Chondrocyte (in vitro differentiated cells): ENCODE measurements at regions not wholly inside any gene's neighbourhood (a gene's known extent, or its start where the extent isn't known, plus 50 kb on each side); places are given as distances from the start of the nearest gene placed in this dataset.
A peak's percentile ranks its signal among the peaks of the same experiment; 100 is the strongest.
"Not testable (repeated sequence)": the region's sequence is repeated elsewhere in the genome, so short reads cannot be mapped to it uniquely, and the experiment has no call there.

Experiments used
- DNase-seq: peaks from one replicate; pipeline ENCODE4 v3.0.0; 2021; ENCODE audit warnings: mixed read lengths, low spot score
- H3K27ac Mint-ChIP-seq: one replicate; pipeline ENCODE4 v1.8.0; 2021; ENCODE audit warnings: mild to moderate bottlenecking, moderate library complexity, mixed read lengths; ENCODE audit not compliant: unreplicated experiment
- H3K27me3 Mint-ChIP-seq: 2 replicates; pipeline ENCODE4 v1.8.0; 2021; ENCODE audit warnings: low read depth, mixed read lengths
- H3K36me3 Mint-ChIP-seq: 2 replicates; pipeline ENCODE4 v1.8.0; 2021; ENCODE audit warnings: low read depth, mixed read lengths
- H3K4me1 Mint-ChIP-seq: 2 replicates; pipeline ENCODE4 v1.8.0; 2021; ENCODE audit warnings: low read depth, mild to moderate bottlenecking, mixed read lengths
- H3K4me3 Mint-ChIP-seq: one replicate; pipeline ENCODE4 v1.8.0; 2021; ENCODE audit warnings: mild to moderate bottlenecking, moderate library complexity, mixed read lengths; ENCODE audit not compliant: unreplicated experiment
- H3K9me3 Mint-ChIP-seq: 2 replicates; pipeline ENCODE4 v1.8.0; 2021; ENCODE audit warnings: low read depth, mixed read lengths
- CTCF ChIP-seq: fragments of 200-600 bp; sonication (generic); IDR thresholded peaks from 2 replicates; pipeline ENCODE4 v1.5.0; 2021; ENCODE audit warnings: antibody characterized with exemption, mild to moderate bottlenecking, moderate library complexity

- DNase-seq: no peak
- Mint-ChIP-seq H3K9me3 (no peaks in the 10 kb centered on the region), H3K4me3 (no peak overlapping the region), H3K36me3 (no peaks in the 10 kb centered on the region), H3K27me3 (peaks cover 3% of the 10 kb centered on the region), H3K4me1 (peaks cover 14% of the 10 kb centered on the region), H3K27ac (no peak overlapping the region)
- TF ChIP-seq CTCF: no peak
These were observed 228.1 kb downstream of the TFEC start for GRCh38 chr7:115802415-115802814.

- TF ChIP-seq CTCF: no peak
- H3K27me3 Mint-ChIP-seq: peaks cover 2% of the 10 kb centered on the region
- H3K27ac Mint-ChIP-seq: no peak overlapping the region
- no peak for DNase-seq
- no peaks in the 10 kb centered on the region for H3K36me3 Mint-ChIP-seq
- no peaks in the 10 kb centered on the region for H3K9me3 Mint-ChIP-seq
- no peak overlapping the region for H3K4me3 Mint-ChIP-seq
- H3K4me1 Mint-ChIP-seq: no peaks in the 10 kb centered on the region
These were observed 231.1 kb downstream of the TFEC start for GRCh38 chr7:115799430-115799829.

- Mint-ChIP-seq H3K9me3 (no peaks in the 10 kb centered on the region), H3K36me3 (no peaks in the 10 kb centered on the region), H3K27ac (no peak overlapping the region), H3K27me3 (peaks cover 2% of the 10 kb centered on the region), H3K4me3 (no peak overlapping the region), H3K4me1 (no peaks in the 10 kb centered on the region)
- no peak for TF ChIP-seq CTCF
- DNase-seq: no peak
These were observed 236.4 kb downstream of the TFEC start for GRCh38 chr7:115793958-115794702.

GRCh38 chr7:115789901-115790300 lies 240.7 kb downstream of the TFEC start:
- H3K27me3 Mint-ChIP-seq: peaks cover 2% of the 10 kb centered on the region
- TF ChIP-seq CTCF: no peak
- H3K4me3 Mint-ChIP-seq: no peak overlapping the region
- no peak overlapping the region for H3K27ac Mint-ChIP-seq
- peak; percentile 78 for DNase-seq
- H3K9me3 Mint-ChIP-seq: peaks cover 3% of the 10 kb centered on the region
- H3K4me1 Mint-ChIP-seq: no peaks in the 10 kb centered on the region
- no peaks in the 10 kb centered on the region for H3K36me3 Mint-ChIP-seq

GRCh38 chr7:115789473-115789872 lies 241.1 kb downstream of the TFEC start:
- not testable (repeated sequence) for H3K4me1 Mint-ChIP-seq, H3K36me3 Mint-ChIP-seq, H3K27ac Mint-ChIP-seq, DNase-seq, H3K9me3 Mint-ChIP-seq, H3K4me3 Mint-ChIP-seq, H3K27me3 Mint-ChIP-seq
